HepG2 (cell line): ENCODE measurements at regions not wholly inside any gene's neighbourhood (a gene's known extent, or its start where the extent isn't known, plus 50 kb on each side); places are given as distances from the start of the nearest gene placed in this dataset.

Experiments used
- ATAC-seq: fragments of 200-7000 bp; cut with Tn5 transposase; 3 replicates; pipeline ENCODE4 v1.9.1; 2020; ENCODE audit warnings: mild to moderate bottlenecking, moderate library complexity
- BruUV-seq: library from RNA; stranded (reverse); fragments of 400-500 nt; replicated peaks from 2 replicates; lab custom pipeline; 2021; lab: Mats Ljungman, UMichigan
- CTCF ChIA-PET: fragments of 300-600 bp; formaldehyde crosslinking; extraction: SDS; loops from one replicate; lab custom pipeline; 2021; ENCODE audit warnings: low total read pairs, inconsistent platforms, low intra/inter-chr PET ratio; lab: Yijun Ruan, JAX
- POLR2A ChIA-PET: fragments of 350-600 bp; sonication (Branson Sonifier 250); formaldehyde crosslinking; loops from one replicate; lab custom pipeline; 2020; ENCODE audit warnings: antibody characterized with exemption, inconsistent platforms; lab: Yijun Ruan, JAX
- DNase-seq: peaks from one replicate; pipeline ENCODE4 v3.0.0-alpha.2; 2015; ENCODE audit warnings: low spot score
- FAIRE-seq: peaks from 3 replicates; lab custom pipeline; 2011; peaks lifted over from hg19 to GRCh38; lab: Jason Lieb, UNC
- H2AFZ ChIP-seq: one replicate; pipeline ENCODE4 v1.6.1; 2011; ENCODE audit warnings: low read length, inconsistent platforms
- H3K27ac ChIP-seq: fragments of 300-600 bp; 3 replicates; pipeline ENCODE4 v1.8.0; 2011; ENCODE audit warnings: mixed run types, mild to moderate bottlenecking, mixed read lengths, low read length, inconsistent platforms; ENCODE audit not compliant: insufficient read depth; ENCODE audit errors: extremely low read length
- H3K27me3 ChIP-seq, 2 experiments: fragments of 200-600 bp in 1 of 2; 2 replicates in 1 of 2; 3 replicates in 1 of 2; pipeline versions ENCODE4 v1.6.0 to v1.8.0; 2011; ENCODE audit warnings: low read length in 2 of 2, mild to moderate bottlenecking in 2 of 2, moderate library complexity in 2 of 2, inconsistent platforms in 1 of 2; ENCODE audit not compliant: insufficient read depth in 2 of 2, control insufficient read depth in 1 of 2
- H3K36me3 ChIP-seq, 2 experiments: fragments of 200-600 bp in 1 of 2; replicated peaks in 1 of 2; 2 replicates in 1 of 2; 3 replicates in 1 of 2; pipeline versions ENCODE4 v1.5.1 to v1.8.0; 2011; ENCODE audit warnings: low read length in 2 of 2, inconsistent platforms in 1 of 2; ENCODE audit not compliant: insufficient read depth in 2 of 2, control insufficient read depth in 1 of 2
- H3K4me1 ChIP-seq: 2 replicates; pipeline ENCODE4 v1.5.1; 2012; ENCODE audit warnings: low read length, inconsistent platforms; ENCODE audit not compliant: insufficient read depth
- H3K4me2 ChIP-seq: 2 replicates; pipeline ENCODE4 v1.6.0; 2011; ENCODE audit warnings: low read depth, low read length, inconsistent platforms
- H3K4me3 ChIP-seq, 3 experiments: fragments of 200-600 bp in 1 of 3; sonication (generic), shearing (Covaris generic) in 1 of 3; replicated peaks in 1 of 3; 2 replicates each; pipeline ENCODE4 v1.5.1; 2011 to 2016; ENCODE audit warnings: low read length in 3 of 3, inconsistent platforms in 2 of 3, low read depth in 2 of 3, mild to moderate bottlenecking in 2 of 3, control low read depth in 1 of 3, mixed read lengths in 1 of 3; ENCODE audit not compliant: insufficient read depth in 1 of 3
- H3K79me2 ChIP-seq: one replicate; pipeline ENCODE4 v1.6.1; 2011; ENCODE audit warnings: low read length, inconsistent platforms; ENCODE audit not compliant: insufficient read depth
- H3K9ac ChIP-seq: 2 replicates; pipeline ENCODE4 v1.6.0; 2011; ENCODE audit warnings: mild to moderate bottlenecking, low read depth, low read length, inconsistent platforms; ENCODE audit not compliant: insufficient read depth
- H3K9me3 ChIP-seq: 2 replicates; pipeline ENCODE4 v1.5.1; 2012; ENCODE audit warnings: mild to moderate bottlenecking, low read length
- H4K20me1 ChIP-seq: 2 replicates; pipeline ENCODE4 v1.6.0; 2011; ENCODE audit warnings: inconsistent platforms, mild to moderate bottlenecking, low read length, moderate library complexity; ENCODE audit not compliant: insufficient read depth
- FOXK1 ChIP-seq: sonication (generic); formaldehyde crosslinking; IDR thresholded peaks from 2 replicates; pipeline ENCODE4 v1.4.0; 2020; ENCODE audit warnings: low read depth, missing genetic modification reagents, borderline replicate concordance
- ZIK1 ChIP-seq: sonication (generic); formaldehyde crosslinking; IDR thresholded peaks from 2 replicates; pipeline ENCODE4 v1.5.0; 2020; ENCODE audit warnings: mild to moderate bottlenecking, low read depth, missing genetic modification reagents, borderline replicate concordance
- ZNF431 ChIP-seq: sonication (generic); formaldehyde crosslinking; IDR thresholded peaks from 2 replicates; pipeline ENCODE4 v1.9.0; 2022; ENCODE audit warnings: missing genetic modification reagents, low read depth, mild to moderate bottlenecking, borderline replicate concordance
- ZSCAN12 ChIP-seq: sonication (generic); formaldehyde crosslinking; IDR thresholded peaks from 2 replicates; pipeline ENCODE4 v1.9.0; 2021; ENCODE audit warnings: mild to moderate bottlenecking, missing genetic modification reagents
- in situ Hi-C: cut with HindIII; loops from 2 replicates; pipeline ENCODE4 v1.10.0; 2017; ENCODE audit warnings: low pct_unique_long_range_greater_than_20kb; ENCODE audit not compliant: extremely low pct_ligation_motif_present
- intact Hi-C: fragments of 100-400 bp; cut with micrococcal nuclease; formaldehyde crosslinking; loops from one replicate; pipeline ENCODE4 v1.10.0; 2022; ENCODE audit not compliant: unreplicated experiment
- TF ChIP-seq, protein P1 (sequence below): sonication (generic); formaldehyde crosslinking; IDR thresholded peaks from 2 replicates; pipeline ENCODE4 v1.4.0; 2020; ENCODE audit warnings: missing genetic modification reagents, borderline replicate concordance
- TF ChIP-seq, protein P2 (sequence below): sonication (generic); formaldehyde crosslinking; IDR thresholded peaks from 2 replicates; pipeline ENCODE4 v1.5.0; 2020; ENCODE audit warnings: missing genetic modification reagents
- TF ChIP-seq, protein P3 (sequence below): sonication (generic); formaldehyde crosslinking; IDR thresholded peaks from 2 replicates; pipeline ENCODE4 v1.8.1; 2023; ENCODE audit warnings: mild to moderate bottlenecking, missing genetic modification reagents
- TF ChIP-seq, protein P4 (sequence below): sonication (generic); formaldehyde crosslinking; IDR thresholded peaks from 2 replicates; pipeline ENCODE4 v1.5.0; 2020; ENCODE audit warnings: missing genetic modification reagents
- TF ChIP-seq, protein P5 (sequence below), 2 experiments: fragments of 450-650 bp in 1 of 2; sonication (generic) in 1 of 2; formaldehyde crosslinking in 1 of 2; IDR thresholded peaks; 2 replicates each; pipeline versions ENCODE4 v1.6.1 to v1.8.0; 2016 to 2022; ENCODE audit warnings: antibody characterized with exemption in 1 of 2, mild to moderate bottlenecking in 1 of 2, missing genetic modification reagents in 1 of 2

DNA sequence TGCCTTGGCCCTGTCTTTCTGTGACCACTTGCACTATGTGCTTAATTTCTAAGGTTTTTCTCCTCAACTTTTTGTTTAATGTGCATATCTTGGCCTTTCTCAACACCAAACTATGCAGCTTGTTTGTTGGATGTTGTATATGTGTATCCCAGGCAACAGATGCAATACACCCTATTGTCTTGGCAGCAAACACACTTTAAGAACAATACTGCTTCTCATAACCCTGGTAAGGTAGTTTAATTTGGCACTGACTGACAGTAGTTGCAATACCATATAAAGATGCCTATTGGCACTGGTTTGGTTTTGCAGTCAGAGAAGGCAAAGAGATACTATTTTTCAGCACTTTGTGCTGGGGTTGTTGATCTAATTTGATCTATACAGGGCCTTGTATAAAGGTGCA lies 360.7 kb upstream of the CWC22 start:
- Histone ChIP-seq H2AFZ (no peak overlapping the region), H3K9ac (no peak overlapping the region), H3K79me2 (no peaks in the 10 kb centered on the region), H3K27ac (no peak overlapping the region), H3K4me3 (no peak overlapping the region), H4K20me1 (no peaks in the 10 kb centered on the region), H3K9me3 (no peaks in the 10 kb centered on the region), H3K4me1 (no peaks in the 10 kb centered on the region), H3K4me2 (no peak overlapping the region), H3K36me3 (no peaks in the 10 kb centered on the region), H3K27me3 (no peaks in the 10 kb centered on the region)
- ATAC-seq = no peak
- DNase-seq = no peak
- FAIRE-seq = no peak
- ChIA-PET CTCF (no interaction called here), POLR2A (no interaction called here)
- intact Hi-C loops (no loop called here), in situ Hi-C loops (no loop called here)
- BruUV-seq = no TSS peak
- TF ChIP-seq FOXK1 (CRISPR knock-in tag) (no peak), ZSCAN12 (CRISPR knock-in tag) (no peak), ZIK1 (CRISPR knock-in tag) (no peak), ZNF431 (CRISPR knock-in tag) (no peak)
- TF ChIP-seq, protein P1, sequence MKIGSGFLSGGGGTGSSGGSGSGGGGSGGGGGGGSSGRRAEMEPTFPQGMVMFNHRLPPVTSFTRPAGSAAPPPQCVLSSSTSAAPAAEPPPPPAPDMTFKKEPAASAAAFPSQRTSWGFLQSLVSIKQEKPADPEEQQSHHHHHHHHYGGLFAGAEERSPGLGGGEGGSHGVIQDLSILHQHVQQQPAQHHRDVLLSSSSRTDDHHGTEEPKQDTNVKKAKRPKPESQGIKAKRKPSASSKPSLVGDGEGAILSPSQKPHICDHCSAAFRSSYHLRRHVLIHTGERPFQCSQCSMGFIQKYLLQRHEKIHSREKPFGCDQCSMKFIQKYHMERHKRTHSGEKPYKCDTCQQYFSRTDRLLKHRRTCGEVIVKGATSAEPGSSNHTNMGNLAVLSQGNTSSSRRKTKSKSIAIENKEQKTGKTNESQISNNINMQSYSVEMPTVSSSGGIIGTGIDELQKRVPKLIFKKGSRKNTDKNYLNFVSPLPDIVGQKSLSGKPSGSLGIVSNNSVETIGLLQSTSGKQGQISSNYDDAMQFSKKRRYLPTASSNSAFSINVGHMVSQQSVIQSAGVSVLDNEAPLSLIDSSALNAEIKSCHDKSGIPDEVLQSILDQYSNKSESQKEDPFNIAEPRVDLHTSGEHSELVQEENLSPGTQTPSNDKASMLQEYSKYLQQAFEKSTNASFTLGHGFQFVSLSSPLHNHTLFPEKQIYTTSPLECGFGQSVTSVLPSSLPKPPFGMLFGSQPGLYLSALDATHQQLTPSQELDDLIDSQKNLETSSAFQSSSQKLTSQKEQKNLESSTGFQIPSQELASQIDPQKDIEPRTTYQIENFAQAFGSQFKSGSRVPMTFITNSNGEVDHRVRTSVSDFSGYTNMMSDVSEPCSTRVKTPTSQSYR (CRISPR knock-in tag) = no peak
- TF ChIP-seq, protein P2, sequence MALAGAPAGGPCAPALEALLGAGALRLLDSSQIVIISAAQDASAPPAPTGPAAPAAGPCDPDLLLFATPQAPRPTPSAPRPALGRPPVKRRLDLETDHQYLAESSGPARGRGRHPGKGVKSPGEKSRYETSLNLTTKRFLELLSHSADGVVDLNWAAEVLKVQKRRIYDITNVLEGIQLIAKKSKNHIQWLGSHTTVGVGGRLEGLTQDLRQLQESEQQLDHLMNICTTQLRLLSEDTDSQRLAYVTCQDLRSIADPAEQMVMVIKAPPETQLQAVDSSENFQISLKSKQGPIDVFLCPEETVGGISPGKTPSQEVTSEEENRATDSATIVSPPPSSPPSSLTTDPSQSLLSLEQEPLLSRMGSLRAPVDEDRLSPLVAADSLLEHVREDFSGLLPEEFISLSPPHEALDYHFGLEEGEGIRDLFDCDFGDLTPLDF (CRISPR knock-in tag) = no peak
- TF ChIP-seq, protein P3, sequence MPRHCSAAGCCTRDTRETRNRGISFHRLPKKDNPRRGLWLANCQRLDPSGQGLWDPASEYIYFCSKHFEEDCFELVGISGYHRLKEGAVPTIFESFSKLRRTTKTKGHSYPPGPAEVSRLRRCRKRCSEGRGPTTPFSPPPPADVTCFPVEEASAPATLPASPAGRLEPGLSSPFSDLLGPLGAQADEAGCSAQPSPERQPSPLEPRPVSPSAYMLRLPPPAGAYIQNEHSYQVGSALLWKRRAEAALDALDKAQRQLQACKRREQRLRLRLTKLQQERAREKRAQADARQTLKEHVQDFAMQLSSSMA = no peak
- TF ChIP-seq, protein P4, sequence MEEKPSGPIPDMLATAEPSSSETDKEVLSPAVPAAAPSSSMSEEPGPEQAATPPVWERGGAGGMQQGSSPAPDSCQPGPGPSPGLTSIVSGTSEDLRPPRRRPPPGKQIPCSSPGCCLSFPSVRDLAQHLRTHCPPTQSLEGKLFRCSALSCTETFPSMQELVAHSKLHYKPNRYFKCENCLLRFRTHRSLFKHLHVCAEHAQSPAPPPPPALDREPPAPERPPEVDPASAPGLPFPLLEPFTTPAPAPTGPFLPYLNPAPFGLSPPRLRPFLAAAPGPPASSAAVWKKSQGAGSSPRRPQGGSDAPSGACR (CRISPR knock-in tag) = no peak
- TF ChIP-seq, protein P5, sequence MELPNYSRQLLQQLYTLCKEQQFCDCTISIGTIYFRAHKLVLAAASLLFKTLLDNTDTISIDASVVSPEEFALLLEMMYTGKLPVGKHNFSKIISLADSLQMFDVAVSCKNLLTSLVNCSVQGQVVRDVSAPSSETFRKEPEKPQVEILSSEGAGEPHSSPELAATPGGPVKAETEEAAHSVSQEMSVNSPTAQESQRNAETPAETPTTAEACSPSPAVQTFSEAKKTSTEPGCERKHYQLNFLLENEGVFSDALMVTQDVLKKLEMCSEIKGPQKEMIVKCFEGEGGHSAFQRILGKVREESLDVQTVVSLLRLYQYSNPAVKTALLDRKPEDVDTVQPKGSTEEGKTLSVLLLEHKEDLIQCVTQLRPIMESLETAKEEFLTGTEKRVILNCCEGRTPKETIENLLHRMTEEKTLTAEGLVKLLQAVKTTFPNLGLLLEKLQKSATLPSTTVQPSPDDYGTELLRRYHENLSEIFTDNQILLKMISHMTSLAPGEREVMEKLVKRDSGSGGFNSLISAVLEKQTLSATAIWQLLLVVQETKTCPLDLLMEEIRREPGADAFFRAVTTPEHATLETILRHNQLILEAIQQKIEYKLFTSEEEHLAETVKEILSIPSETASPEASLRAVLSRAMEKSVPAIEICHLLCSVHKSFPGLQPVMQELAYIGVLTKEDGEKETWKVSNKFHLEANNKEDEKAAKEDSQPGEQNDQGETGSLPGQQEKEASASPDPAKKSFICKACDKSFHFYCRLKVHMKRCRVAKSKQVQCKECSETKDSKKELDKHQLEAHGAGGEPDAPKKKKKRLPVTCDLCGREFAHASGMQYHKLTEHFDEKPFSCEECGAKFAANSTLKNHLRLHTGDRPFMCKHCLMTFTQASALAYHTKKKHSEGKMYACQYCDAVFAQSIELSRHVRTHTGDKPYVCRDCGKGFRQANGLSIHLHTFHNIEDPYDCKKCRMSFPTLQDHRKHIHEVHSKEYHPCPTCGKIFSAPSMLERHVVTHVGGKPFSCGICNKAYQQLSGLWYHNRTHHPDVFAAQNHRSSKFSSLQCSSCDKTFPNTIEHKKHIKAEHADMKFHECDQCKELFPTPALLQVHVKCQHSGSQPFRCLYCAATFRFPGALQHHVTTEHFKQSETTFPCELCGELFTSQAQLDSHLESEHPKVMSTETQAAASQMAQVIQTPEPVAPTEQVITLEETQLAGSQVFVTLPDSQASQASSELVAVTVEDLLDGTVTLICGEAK (IDR thresholded peaks at IDR 0.05) = no peak
- TF ChIP-seq, protein P5 (CRISPR knock-in tag; IDR thresholded peaks at IDR 0.05) = no peak
